22Rv1 (cell line): ENCODE measurements at regions not wholly inside any gene's neighbourhood (a gene's known extent, or its start where the extent isn't known, plus 50 kb on each side); places are given as distances from the start of the nearest gene placed in this dataset.
"Not testable (repeated sequence)": the region's sequence is repeated elsewhere in the genome, so short reads cannot be mapped to it uniquely, and the experiment has no call there.

ENCODE experiments used
- H3K27ac ChIP-seq: fragments of 450-650 bp; 2 replicates; pipeline ENCODE4 v1.5.1; 2017
- ZFX ChIP-seq: fragments of 450-650 bp; IDR thresholded peaks from 2 replicates; pipeline ENCODE4 v1.6.1; 2017; ENCODE audit warnings: antibody characterized with exemption, borderline replicate concordance
- TF ChIP-seq, protein P1 (sequence below): fragments of 450-650 bp; IDR thresholded peaks from 2 replicates; pipeline ENCODE4 v1.5.1; 2017; ENCODE audit warnings: mild to moderate bottlenecking

- TF ChIP-seq ZFX, result no peak
- TF ChIP-seq, protein P1, sequence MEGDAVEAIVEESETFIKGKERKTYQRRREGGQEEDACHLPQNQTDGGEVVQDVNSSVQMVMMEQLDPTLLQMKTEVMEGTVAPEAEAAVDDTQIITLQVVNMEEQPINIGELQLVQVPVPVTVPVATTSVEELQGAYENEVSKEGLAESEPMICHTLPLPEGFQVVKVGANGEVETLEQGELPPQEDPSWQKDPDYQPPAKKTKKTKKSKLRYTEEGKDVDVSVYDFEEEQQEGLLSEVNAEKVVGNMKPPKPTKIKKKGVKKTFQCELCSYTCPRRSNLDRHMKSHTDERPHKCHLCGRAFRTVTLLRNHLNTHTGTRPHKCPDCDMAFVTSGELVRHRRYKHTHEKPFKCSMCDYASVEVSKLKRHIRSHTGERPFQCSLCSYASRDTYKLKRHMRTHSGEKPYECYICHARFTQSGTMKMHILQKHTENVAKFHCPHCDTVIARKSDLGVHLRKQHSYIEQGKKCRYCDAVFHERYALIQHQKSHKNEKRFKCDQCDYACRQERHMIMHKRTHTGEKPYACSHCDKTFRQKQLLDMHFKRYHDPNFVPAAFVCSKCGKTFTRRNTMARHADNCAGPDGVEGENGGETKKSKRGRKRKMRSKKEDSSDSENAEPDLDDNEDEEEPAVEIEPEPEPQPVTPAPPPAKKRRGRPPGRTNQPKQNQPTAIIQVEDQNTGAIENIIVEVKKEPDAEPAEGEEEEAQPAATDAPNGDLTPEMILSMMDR, result peak; percentile 21; the same call in 1 of the 2 replicates
- no peak overlapping the region for H3K27ac ChIP-seq
Measured at GRCh38 chr2:167844714-167845530, 402.5 kb downstream of the STK39 start.

DNA sequence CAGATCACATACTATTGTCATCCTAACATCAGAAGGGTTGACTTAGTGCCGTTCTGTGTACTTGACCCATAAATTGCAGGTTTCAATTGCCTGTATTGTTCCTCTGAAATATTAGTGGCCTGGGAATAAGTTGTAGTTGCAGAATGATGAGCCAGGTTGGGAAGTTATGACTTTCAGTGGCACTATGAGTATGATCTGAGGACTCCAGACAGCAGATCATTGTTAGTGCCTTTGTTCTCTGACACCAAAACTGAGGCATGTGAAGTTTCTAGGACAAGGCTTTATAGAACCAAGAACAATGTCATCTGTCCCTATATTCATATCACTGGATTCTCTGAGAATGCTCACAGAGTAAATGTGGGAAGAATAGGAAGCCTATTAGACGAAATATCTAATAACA, 403.7 kb downstream of the STK39 start:
- no peak overlapping the region for H3K27ac ChIP-seq
- TF ChIP-seq, protein P1, result no peak
- TF ChIP-seq ZFX, result no peak

GRCh38 chr2:167843217-167843616, 404.2 kb downstream of the STK39 start:
- H3K27ac ChIP-seq, result no peak overlapping the region
- TF ChIP-seq ZFX, result no peak
- TF ChIP-seq, protein P1, result no peak

GRCh38 chr2:167842047-167842446, 405.3 kb downstream of the STK39 start:
- TF ChIP-seq, protein P1, result no peak
- TF ChIP-seq ZFX, result no peak
- H3K27ac ChIP-seq, result no peak overlapping the region

- not testable (repeated sequence) for H3K27ac ChIP-seq
Measured at GRCh38 chr2:167835290-167835689, 412.1 kb downstream of the STK39 start.

DNA sequence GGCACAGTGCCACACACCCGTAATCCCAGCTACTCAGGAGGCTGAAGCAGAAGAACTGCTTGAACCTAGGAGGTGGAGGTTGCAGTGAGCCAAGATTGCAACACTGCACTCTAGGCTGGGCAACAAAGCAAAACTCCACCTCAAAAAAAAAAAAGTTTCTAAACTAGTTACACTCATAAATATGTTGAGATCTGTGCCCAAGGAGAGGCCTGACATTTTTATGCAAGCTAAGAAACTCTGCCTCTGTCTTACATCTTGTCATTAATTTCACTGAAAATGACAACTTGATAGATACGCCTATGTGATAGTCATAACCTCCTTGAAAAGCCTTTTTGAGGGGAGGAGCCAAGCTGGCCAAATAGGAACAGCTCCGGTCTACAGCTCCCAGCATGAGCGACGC, 412.7 kb downstream of the STK39 start:
- no peak overlapping the region for H3K27ac ChIP-seq
- TF ChIP-seq ZFX, result no peak
- TF ChIP-seq, protein P1, result no peak

- no peak for TF ChIP-seq ZFX
- TF ChIP-seq, protein P1, result no peak
- no peak overlapping the region for H3K27ac ChIP-seq
Measured at GRCh38 chr2:167833294-167833693, 414.1 kb downstream of the STK39 start.

DNA sequence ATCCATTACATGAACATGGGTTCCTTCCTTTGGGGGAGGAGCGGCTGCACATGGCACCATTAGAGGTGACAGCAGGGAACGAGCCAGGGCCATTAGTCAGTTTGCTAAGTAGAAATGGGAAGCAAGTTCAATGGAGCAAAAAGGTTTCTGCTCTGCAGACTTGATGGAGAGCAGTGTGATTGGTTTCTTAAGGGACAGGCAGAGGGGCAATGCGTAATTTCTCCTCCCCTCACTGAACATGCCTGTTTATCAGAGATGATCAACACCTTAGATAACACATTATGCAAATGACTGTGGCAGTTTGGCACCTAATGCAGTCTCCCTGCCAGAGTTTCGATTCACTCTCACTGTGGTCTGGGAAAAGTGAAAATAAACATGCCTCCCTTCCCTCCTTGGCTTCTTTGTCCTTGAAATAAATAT, 414.5 kb downstream of the STK39 start:
- TF ChIP-seq, protein P1, result no peak
- TF ChIP-seq ZFX, result no peak
- no peak overlapping the region for H3K27ac ChIP-seq
